SHP77 treated with DMSO at 0.1 percent for 48 hours (cell line): ENCODE measurements at regions not wholly inside any gene's neighbourhood (a gene's known extent, or its start where the extent isn't known, plus 50 kb on each side); places are given as distances from the start of the nearest gene placed in this dataset.
"Not testable (repeated sequence)": the region's sequence is repeated elsewhere in the genome, so short reads cannot be mapped to it uniquely, and the experiment has no call there.

Source experiments
- DNase-seq: peaks from one replicate; lab custom pipeline; 2025; lab: John Stamatoyannopoulos, UW

DNA sequence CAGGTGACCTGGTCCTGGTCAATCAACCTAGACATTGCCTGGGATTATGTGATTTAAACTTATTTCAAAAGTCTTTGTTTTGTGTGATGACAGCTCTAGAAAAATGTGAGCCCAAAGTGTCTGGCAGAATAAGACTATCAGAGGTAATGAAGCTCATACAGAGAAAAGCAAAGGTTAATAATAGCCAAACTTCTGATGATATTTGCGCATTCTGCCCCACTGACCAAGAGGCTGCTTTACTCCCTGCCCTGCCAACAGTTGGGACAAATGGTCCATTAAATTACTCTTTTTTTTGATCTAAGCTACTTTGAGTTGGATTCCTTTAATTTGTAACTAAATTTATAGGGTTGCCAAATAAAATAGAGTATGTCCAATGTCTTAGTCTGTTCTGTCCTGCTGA, 911.2 kb downstream of the MCTP2 start:
- DNase-seq, result no peak

DNA sequence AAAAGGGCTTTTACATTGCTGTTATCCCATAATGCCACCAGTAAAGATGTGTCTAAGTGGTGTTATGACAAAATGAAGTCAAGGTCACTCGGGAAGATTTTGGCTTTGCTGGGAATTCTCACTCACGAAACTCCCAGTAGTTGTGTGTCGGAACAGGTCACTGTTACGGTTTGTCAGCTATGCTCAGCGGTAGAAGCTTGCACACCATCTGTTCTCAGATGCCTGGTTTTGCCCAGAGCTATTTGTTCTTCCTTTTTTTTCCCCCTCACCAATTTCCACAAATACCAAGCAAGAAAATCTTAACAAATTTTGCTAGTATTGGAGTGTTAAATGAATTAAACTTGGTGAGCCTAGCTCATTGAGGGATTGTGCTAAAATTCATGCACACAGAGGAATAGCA, 915.1 kb downstream of the MCTP2 start:
- DNase-seq, result no peak

DNA sequence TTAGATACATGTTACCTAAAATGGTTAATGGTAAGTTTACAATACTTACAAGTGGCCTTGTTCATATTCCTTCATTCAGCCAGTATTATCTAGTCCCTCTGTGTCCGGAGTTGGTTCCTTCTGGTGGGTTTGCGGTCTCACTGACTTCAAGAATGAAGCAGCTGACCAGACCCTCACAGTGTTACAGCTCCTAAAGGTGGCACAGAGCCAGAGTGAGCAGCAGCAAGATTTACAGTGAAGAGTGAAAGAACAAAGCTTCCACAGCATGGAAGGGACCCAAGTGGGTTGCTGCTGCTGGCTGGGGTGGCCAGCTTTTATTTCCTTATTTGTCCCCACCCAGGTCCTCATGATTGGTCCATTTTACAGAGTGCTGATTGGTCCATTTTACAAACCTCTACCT, 916.8 kb downstream of the MCTP2 start:
- DNase-seq, result no peak

DNA sequence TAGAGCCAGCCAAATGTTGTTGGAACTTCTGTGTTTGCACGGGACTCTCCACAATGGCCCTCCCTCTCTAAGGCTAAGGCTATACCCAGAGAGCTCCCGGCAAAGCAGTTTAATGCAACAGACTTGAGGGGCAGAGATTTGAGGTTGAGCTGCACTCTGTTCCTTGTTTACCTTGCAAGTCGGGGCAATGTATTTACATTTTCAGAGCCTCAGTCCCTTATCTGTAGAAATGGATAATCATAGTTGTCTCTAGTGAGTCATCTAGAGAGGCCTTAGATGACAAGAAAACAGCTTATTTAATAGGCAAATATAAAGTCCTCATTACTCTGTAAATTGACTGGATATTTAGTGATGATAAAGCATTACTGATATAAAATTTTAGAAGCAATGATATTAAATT, 917.7 kb downstream of the MCTP2 start:
- DNase-seq, result no peak

DNA sequence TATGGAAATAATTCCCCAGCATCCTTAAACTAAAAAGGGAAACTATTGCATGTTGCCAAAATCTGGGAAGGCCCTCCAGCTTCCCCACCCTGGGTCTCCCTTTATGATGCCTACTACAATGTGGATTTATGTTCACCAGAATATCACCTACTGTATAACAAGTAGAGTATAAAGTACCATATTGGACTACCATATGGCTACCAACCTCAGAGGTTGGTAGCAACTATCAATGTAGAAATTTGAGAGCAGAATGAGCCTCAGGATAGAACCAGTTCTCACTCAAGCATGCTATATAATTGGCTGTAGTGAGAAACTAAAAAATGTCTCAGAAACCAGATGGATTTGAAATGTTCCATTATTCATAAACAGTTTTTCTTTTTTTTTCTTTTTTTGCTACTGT, 918.4 kb downstream of the MCTP2 start:
- DNase-seq, result no peak

DNA sequence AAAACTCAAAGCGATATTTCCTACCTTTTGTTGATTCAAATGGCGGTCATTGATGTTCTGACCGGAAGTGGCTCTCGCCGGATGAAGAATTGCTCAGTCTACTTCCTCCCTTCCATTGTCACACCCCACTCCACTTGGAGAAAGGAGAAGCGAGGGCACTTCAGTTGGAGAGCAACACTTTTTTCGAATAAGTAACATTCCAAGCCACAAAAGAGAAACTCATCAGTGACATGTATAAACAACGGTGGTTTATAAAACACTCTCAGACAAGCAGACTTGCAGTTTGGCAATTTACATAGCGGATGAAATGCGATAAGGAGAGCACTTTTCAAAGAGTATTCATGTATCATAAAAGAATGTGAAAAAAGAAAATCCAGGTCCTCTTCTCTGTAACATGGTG, 919.1 kb downstream of the MCTP2 start:
- no peak for DNase-seq

DNA sequence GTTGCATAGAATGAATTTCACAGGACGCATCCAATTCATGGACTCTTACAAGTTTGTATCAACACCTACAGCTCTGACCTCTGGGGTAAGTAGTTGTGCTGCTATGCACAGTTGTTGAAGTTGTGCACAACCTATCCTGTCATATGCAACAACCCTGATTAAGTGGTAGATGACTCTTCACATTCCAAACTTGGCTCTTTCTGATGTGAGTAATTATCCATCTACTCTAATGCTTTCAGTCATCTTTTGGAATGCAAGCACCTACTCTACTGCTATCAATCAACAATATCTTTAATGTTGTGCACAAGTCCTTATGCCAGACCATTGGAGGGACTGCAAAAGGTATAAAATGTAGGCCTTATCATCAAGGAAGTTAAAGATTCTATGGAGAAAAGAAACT, 921.4 kb downstream of the MCTP2 start:
- DNase-seq, result no peak

DNA sequence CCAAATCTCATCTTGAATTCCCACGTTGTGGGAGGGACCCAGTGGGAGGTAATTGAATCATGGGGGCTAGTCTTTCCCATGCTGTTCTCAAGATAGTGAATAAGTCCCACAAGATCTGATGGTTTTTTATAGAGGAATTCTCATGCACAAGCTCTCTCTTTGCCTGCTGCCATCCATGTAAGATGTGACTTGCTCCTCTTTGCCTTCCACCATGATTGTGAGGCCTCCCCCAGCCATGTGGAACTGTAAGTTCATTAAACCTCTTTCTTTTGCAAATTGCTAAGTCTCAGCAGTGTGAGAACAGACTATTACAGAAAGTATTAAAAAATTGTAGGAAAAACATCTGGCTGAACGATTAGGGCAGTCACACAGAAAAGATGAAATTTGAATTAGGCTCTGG, 921.8 kb downstream of the MCTP2 start:
- not testable (repeated sequence) for DNase-seq

DNA sequence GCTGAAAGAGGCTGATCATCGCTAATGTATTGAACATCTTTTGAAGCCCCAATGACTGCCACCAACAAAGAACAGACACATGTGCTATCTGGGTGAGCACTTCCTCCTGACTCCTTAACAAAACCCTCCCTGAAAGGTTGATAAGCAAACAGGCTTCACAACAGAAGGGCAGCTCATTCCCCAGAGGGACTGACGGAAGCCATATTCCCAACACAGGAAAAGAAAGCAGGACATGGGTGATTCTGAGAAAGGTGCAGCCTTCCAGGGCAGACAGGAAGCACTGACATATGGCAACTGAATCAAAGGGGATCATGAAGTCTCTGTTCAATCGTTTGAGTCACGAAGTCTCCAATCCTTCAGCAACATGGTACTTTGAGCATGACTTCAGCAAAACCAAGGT, 929.0 kb downstream of the MCTP2 start:
- DNase-seq, result no peak

DNA sequence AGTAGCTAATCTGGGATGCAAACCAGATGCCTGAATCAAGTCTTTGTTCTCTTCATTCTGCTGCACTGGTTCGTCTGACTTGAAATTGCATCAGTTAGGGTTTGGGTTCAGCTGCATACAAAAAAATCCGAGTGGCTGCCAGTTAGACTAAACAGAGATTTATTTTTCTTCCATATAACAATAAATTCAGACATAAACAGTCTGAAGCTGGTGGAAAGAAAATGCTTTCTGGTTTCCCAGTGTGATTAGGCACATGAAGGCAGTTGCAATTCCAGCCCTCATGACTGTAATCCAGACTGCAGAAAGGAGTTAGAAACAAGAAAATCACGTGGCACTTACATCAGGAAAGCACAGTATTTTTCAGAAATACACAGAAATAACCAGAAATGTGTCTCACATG, 930.7 kb downstream of the MCTP2 start:
- no peak for DNase-seq

DNA sequence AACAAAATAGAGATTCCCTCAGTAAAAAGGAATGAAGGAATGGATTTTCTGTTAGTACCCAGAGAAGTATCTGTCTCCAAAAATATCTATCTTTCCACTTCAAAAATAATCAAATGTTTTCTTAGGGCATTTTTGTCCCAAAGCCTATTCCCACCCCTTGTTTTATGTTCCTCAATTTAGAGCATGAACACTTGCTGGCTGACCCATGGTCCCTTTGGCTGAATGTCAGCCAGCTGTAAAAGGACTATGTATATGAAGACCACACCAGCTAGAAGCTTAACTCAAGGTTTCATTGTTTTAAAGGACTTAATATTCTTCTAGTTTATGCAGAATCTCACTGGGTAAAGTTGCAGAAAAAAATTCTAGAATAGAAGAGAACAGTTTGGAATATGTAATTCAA, 931.2 kb downstream of the MCTP2 start:
- no peak for DNase-seq

DNA sequence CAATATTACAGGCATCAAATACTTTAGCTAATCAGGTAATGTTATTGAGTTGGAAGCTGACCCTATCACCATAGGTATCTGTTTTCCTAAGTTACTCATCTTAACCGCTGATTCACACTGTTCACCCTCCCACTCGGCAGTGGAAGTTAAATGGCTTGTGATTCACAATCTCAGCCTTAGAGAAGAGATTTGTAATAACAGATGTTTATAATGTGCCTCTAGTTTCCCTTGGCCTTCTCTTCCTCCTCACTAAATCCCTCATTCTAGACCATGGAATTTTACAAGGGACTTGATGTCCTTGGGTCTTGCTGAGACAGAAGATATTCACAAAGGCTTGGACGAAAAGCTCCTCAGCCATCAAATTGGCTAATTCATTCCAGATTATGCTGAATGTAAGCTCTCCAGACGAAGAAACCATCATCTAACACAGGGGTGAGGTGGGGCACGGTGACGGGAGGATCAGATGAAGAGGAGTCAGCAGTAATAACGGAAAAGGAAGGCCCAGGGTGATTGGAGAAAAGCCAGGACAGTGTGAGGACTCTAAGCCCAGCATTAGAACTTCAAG, 931.7 kb downstream of the MCTP2 start:
- no peak for DNase-seq

DNA sequence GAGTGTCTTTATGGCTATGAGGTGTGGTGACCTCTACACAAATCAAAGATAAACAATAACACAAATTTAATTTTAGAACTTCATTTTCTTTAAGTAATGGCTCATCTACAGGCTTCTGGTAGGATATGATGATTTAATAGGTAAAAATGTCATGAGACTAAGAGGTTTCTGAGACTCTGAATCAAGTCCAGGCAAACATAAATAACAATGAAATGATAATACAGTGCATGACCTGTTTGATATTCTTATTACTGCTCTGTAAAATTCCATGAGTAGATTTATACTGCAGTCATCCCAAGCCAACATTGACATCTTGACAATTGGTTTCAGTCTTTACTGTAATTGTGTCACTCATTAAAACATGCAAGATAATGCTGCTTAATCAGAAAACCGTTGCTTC, 936.8 kb downstream of the MCTP2 start:
- DNase-seq, result no peak

DNA sequence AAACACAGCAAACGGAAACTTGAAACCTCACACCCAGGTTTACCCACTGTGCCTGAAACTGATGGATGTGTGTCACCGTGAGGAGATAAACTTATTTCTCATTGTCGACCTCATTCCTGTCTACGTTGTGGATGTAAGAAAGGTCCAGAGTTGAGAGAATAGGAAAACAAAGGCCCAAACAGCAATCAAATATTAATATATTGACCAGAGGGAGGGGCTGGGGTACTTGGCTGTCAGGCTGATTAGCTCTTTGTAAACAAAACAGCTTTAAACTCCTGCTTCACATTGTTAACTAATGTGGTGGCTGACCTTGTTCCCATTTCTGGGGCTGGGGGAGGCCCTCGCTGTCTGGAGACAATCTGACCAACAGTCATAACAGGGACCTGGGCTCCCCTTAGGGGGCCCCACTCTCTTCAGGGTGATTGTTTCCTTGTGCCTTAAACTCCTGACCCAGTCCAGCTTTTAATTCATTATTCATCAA, 937.6 kb downstream of the MCTP2 start:
- no peak for DNase-seq

DNA sequence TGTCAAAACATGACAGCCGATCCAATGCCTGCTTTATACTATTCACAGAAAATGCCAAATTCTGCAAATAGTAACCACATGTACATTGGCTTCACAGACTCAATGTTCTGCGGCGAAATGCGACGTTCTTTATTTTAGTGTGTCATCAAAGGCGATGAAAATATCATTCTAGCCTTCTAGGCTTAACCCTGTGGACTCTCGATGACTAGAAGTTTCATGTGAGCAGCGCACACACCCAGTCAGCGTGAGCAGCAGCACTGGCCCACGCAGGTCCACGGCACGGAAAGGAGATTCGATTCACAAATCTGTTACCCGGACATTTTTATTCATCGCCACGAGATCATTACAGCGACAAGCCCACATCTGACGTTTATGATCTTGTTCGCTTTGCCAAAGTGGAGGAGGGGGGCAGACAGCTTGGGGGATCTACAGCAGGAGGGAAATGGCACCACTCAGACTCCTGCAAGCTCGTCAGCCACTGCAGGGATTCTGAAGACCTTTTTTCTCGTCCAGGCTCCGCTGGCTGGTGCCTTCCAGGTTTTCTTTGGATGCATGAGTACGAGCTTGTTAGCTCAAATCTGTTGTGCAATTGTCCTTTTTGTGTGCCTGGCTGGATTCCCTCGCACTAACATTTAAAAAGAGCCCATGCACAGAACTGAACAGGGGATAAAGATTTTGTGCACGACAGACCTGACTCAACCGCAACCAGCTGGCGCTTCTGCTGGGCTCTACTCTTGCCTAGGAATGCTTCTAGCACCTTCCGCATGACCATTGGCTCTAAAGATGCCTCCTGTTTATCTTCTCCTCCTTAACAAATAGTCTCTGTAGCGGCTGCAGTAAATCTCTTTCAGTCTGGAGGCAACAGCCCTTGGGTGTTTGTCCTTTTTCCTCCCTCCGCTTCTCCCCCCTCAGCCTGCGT, 938.4 kb downstream of the MCTP2 start:
- no peak for DNase-seq

DNA sequence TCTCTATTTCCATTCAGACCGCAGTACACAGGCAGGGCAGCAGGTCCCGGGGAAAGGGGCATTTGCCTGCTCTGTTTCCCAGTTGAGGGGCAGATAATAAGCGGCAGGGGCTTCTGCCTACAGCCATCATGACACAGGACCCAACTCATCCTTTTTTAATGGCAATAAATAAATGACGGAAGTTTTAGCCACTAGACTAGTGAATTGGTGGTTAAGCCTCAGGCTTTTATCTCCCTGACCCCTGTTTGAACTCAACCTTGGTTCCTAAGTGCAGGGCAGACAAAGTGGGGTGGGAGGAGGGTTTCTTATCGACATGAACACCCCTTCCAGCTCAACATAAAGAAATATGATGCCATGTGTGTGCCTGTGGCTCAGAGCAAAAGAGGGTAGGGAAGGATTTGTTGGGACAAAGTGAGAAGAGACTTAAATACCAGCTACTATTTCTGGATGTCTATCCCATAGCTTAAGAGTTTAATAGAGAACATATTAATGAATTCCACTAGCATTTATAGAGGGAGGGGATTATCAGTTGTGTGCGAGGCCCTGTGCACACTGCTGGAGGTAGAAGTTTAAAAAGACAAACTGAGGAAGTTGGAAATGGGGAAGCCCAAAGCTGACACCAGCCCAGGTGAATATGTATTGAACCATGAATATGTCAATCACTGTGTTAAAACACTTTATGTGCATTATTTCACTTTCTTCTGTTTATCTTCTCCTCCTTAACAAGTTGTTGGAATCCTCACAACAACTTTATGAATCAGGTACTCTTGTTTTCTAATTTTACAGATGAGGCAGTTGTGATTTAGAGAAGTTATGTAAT, 939.4 kb downstream of the MCTP2 start:
- DNase-seq, result no peak

DNA sequence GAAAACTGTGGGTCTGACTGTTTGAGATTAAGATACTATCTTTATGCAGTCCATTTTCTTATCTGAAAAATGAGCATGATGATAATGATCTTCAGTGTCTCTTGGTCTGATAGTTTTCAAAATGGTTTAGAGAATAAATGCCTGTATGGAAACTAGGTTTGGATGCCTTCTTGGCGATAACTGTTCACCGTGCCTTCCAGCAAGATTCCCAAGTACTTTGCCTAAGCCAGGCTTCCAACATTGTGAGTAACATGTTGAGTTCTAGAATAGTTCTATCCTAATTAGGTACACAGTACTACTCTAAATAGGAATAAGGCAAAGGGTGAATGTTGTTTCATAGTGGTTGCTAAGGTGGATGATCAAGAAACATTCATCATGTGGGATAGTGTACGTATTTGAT, 940.2 kb downstream of the MCTP2 start:
- DNase-seq, result no peak

DNA sequence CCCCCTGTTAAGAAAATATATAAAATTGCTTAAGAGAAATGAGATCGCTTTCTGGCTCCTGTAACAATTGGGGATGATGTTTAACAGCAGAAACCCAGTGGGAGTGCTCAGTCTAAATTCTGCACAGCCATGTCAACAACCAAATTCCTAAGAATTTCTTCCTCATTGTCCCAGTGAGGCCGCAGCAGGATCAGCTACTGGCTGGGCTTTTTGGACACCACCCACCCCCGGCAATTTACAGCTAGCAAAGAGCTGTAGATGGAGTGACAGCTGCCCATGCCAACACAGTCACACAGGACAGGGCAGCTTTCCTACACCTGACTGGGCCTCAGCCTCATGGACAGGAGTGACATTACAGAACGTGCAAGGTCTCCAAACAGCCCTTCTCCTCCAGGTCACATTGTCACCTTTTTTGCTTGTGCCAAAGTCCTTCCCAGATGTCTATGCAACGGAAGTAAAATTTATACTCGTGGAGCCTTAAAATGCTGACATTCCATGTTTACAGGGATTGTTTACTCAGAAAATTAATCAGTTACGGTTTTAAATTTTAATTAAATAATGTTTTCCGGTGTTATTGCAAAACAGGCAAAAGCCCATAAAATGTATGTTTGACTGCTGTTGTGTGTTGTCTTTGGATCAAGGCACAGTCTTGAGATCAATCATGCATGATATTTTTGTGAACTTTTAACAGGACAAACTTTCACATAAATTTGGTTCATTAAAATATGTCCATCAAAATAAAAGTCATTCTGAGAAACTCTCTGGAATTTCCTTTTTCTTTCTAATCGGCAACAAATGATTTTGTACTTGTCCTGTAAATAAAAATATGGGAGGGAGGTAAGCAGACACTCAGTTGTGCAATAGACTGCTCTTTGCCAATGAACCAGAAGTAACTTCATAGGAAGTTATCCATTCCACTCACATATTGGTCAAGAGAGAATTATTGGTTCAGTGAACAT, 943.2 kb downstream of the MCTP2 start:
- DNase-seq, result no peak

DNA sequence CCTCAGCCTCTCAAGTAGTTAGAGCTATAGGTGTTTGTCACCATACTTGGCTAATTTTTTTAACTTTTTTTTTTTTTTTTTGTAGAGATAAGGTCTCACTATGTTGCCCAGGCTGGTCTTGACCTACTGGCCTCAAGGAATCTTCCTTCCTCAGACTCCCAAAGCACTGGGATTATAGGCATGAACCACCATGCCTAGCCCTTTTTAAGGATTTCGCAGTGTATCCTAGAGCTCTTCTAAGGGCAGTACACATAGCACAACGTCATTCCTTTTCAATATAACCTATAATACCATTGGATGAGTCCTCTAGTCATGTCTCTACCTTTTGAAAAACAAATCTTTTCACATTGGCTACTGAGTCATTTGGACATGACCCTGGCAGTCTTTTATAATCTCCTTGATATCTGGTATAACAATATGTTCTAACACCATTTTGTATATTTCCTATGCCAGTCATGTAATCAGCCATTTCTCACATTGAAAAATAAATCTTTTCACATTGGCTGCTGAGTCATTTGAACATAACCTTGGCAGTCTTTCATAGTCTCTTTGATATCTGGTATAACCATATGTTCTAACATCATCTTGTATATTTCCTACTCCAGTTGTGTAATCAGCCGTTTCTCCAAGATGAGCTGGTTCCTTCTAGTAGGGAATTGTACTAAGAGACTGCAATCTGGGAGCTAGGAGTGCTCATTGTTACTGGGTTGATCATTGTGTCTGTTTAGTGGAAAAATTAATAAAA, 944.7 kb downstream of the MCTP2 start:
- no peak for DNase-seq

DNA sequence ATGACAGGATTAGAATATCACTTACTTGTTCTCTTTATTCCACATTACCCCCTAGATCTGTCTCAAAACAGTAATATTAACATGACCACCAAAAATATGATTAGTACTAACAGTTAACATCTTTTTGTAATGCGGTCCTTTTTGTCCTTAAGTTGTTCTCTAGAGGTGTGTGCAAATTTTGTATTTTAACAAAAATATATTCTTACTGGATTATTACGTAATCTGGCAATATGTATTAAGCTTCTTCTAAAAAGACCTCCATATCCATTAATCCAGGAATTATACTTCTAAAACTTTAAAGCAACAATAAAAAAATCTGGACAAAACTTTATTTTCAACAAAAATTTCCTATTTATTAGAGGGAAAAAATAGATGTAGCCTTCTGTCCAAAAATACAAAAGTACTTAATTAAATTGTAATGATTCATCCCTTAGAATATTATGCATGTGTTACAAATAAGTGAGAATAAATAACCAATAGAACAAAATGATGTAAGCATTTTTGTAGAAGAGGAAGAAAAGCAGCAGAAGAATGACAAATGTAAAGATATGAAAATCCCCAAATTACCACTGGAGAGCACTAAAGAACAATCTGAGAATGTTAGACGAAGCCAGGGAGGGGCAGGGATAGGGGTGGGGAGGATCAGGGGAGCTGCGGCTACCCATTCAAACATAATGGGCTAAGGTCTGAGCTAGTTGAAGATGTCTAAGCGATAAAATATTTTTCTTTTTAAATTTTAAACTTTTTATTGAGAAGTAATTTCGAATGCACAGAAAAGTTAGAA, 945.6 kb downstream of the MCTP2 start:
- no peak for DNase-seq
